Activated naive CD4-positive, alpha-beta T cell treated with anti-CD3 and anti-CD28 coated beads, Interleukin-2, amount 10 ng/mL, durations not matched to agents 7 days and 5 days (primary cell): ENCODE measurements at regions not wholly inside any gene's neighbourhood (a gene's known extent, or its start where the extent isn't known, plus 50 kb on each side); places are given as distances from the start of the nearest gene placed in this dataset.

ENCODE experiments used
- CTCF ChIA-PET: fragments of 350-600 bp; sonication (Branson Sonifier 250); formaldehyde crosslinking; loops from one replicate; lab custom pipeline; 2021; ENCODE audit warnings: antibody characterized with exemption; lab: Charles Lee
- DNase-seq: peaks from one replicate; pipeline ENCODE4 v3.0.0-alpha.2; 2020
- H3K27ac Mint-ChIP-seq: one replicate; pipeline ENCODE4 v1.8.0; 2021; ENCODE audit warnings: mild to moderate bottlenecking, moderate library complexity, mixed read lengths
- H3K27me3 Mint-ChIP-seq: one replicate; pipeline ENCODE4 v1.8.0; 2021; ENCODE audit warnings: mild to moderate bottlenecking, mixed read lengths
- H3K36me3 Mint-ChIP-seq: one replicate; pipeline ENCODE4 v1.8.0; 2021; ENCODE audit warnings: mixed read lengths
- H3K4me1 Mint-ChIP-seq: one replicate; pipeline ENCODE4 v1.8.0; 2021; ENCODE audit warnings: mixed read lengths
- H3K4me3 Mint-ChIP-seq: one replicate; pipeline ENCODE4 v1.8.0; 2021; ENCODE audit warnings: mild to moderate bottlenecking, moderate library complexity, mixed read lengths
- H3K9me3 Mint-ChIP-seq: one replicate; pipeline ENCODE4 v1.8.0; 2021; ENCODE audit warnings: mixed read lengths

DNA sequence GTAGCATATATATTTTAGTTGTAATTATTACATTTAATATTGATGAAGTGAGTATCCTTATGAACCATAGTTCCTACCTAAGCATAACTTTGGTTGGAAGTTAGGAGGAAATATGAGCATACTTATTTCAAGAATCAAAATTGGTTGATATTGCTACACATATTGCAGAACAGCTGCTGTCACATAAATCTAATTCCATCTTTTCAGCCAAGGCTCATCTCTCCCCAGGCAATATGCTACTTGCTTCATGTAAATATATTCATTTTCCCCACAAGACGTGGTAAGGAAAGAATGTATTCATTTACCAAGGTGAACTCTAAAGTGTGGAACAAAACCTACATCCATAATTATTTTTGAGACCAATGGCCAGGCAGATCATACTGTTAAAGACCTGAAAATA, 62.5 kb upstream of the HIF1A start:
- Mint-ChIP-seq H3K36me3 (no peaks in the 10 kb centered on the region), H3K27me3 (no peaks in the 10 kb centered on the region), H3K9me3 (peaks cover 4% of the 10 kb centered on the region), H3K4me3 (no peak overlapping the region), H3K27ac (no peak overlapping the region), H3K4me1 (peaks cover 9% of the 10 kb centered on the region)
- no peak for DNase-seq
- CTCF ChIA-PET, result no interaction called here

DNA sequence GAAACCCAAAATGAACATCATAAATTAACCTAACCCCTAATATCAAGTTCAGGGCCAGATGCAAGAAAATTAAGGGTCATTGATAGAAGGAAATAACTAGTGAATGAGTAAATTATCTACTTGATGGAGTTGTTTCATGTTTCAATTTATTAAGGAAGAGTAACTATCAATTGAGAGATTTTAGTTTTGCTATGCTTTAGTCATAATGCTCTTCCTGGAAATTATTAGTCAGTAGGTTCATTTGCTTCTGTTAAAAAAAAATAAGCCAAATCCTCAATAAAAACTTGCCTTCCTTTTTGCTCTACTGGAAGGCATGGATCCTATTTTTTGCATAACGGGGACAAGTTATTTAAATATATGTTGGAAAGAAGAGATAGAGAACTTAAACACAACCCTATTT, 59.0 kb upstream of the HIF1A start:
- Mint-ChIP-seq H3K9me3 (no peaks in the 10 kb centered on the region), H3K4me3 (no peak overlapping the region), H3K4me1 (peaks cover 9% of the 10 kb centered on the region), H3K36me3 (no peaks in the 10 kb centered on the region), H3K27me3 (no peaks in the 10 kb centered on the region), H3K27ac (no peak overlapping the region)
- CTCF ChIA-PET, result no interaction called here
- DNase-seq, result no peak

DNA sequence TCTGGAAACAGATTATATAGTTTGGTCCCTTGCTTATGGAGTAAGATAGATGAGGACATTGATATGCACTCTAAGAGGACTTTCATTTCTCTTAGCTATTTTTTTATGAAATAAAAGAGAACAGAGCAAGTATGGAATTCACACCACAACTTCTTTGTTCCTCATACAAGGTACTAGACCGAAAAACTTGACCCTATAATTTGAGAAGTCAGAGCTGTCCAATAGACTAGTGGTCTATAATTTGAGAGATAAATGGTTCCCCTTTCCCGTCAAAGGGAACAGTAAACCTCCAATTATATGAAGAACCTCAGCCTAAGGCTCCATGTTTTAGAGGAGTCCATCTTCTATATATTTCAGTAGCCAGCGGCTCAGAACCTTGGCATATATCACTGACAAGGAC, 58.5 kb upstream of the HIF1A start:
- Mint-ChIP-seq H3K36me3 (no peaks in the 10 kb centered on the region), H3K4me1 (peaks cover 9% of the 10 kb centered on the region), H3K9me3 (no peaks in the 10 kb centered on the region), H3K4me3 (no peak overlapping the region), H3K27ac (no peak overlapping the region), H3K27me3 (no peaks in the 10 kb centered on the region)
- CTCF ChIA-PET, result no interaction called here
- no peak for DNase-seq

DNA sequence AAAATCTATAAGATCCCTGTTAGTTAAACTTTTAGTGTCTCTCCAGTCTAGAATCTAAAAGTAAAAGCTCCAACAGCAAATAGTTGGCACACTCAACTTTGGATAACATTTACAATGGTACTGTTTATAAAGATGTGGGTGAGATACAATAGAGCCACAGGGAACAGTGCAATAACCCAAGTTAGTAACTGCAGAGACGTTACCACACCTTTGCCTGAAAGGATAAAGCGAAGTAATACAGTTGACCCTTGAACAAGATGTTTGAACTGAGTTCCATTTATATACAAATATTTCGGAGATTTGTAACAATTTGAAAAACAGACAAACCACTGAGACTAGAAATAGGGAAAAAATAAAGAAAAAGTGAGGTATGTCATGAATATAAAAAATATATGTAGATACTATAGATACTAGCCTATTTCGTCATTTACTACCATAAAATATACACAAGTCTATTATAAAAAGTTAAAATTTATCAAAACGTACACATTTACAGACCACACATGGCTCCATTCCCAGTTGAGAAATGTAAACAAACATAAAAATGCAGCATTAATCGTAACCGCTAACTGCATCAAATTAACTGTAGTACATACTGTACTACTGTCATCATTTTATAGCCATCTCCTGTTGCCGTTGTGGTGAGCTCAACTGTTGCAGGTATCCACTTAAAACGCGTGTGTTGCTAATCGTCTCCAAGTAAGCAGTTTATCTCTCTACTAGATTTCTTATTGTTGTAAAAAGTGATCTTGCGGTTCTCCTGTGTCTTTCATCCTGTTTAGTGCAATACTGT, 56.5 kb upstream of the HIF1A start:
- CTCF ChIA-PET, result interaction anchor here (1.6 kb wide), 1 partner anchor 10 kb away, joined by 3 read pairs; no protein-coding TSS in a partner anchor
- DNase-seq, result no peak
- H3K36me3 Mint-ChIP-seq, result no peaks in the 10 kb centered on the region
- H3K4me1 Mint-ChIP-seq, result peaks cover 9% of the 10 kb centered on the region
- no peak overlapping the region for H3K4me3 Mint-ChIP-seq
- H3K27ac Mint-ChIP-seq, result no peak overlapping the region
- H3K27me3 Mint-ChIP-seq, result no peaks in the 10 kb centered on the region
- H3K9me3 Mint-ChIP-seq, result no peaks in the 10 kb centered on the region

DNA sequence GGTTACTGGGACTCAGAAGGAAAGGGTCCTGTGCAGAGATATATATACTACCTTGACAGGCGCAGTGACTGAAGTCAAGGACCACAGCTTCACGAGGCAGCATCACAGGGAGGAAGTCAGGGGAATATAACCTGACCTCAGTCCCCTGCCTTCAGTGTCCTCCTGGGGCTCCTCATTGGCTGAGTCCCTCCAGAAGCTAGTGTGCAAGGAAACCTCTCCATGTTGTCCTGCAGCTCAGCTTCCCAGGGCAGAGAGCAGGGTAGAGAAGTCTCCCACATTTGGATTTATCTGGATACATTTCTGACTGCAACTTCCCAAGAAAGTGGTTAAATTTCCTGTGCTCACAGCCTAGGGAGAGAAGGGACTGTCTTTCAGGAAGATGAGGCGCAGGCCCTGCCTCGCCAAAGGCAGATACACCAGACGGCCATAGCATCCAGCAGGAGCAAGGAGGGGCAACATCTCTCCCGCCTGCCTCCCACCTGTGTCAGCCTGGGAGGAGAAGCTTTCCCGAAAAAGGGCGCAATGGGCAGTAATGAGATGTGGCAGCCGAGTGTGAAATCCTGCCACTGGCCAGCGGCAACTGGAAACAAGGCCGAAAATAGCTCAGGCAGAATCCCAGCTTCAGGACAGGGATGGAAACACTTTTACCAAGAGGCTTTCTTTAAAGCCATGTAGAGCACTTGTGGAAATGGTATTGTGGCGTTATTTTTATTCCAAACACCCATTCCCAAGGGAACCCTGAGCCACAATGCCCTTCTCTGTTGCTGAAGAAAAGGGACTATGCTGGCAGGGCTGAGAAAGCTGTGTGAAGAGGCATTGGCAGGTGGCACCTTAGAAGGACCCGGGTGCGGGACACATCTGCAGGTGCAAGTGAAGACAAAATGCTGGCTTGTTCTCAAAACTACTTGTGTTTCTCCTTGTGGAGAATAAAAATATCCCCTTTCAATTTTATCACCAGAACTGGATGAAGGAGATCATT, 54.9 kb upstream of the HIF1A start:
- CTCF ChIA-PET, result no interaction called here
- H3K27me3 Mint-ChIP-seq, result no peaks in the 10 kb centered on the region

DNA sequence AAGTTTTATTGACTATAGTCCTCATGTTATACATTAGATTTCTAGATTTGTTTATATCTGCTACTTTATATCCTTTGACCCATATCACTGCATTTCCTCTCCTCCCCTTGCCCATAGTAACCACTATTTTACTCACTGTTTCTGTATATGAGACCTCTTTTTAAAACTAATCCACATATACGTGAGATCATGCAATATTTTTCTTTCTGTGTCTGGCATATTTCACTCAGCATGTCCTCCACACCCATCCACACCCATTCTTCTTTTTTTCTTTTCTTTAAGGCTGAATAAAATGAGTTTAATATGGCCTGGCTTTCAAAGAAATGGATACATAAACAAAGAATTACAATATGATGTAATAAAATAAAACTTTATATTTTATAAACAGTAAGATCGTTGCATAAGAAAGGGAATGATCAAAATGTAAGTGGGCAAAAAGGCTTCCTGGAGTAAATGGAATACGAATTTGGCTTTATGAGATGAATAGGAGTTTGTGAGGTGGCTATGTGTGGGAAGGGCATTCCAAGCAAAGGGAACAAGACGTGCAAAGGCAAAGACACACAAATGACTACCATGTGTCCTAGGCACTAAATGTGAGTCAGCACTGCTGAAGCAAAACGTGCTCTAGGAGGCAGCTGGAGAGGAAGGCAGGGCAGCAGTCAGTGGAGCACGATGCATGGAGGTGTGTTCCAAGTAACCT, 53.2 kb upstream of the HIF1A start:
- CTCF ChIA-PET, result no interaction called here
- no peak overlapping the region for H3K27ac Mint-ChIP-seq
- DNase-seq, result no peak
- H3K4me3 Mint-ChIP-seq, result no peak overlapping the region
- H3K4me1 Mint-ChIP-seq, result peaks cover 7% of the 10 kb centered on the region
- no peaks in the 10 kb centered on the region for H3K36me3 Mint-ChIP-seq
- H3K9me3 Mint-ChIP-seq, result no peaks in the 10 kb centered on the region
- no peaks in the 10 kb centered on the region for H3K27me3 Mint-ChIP-seq

More for the DNA sequence above, 54.9 kb upstream of the HIF1A start:
- Mint-ChIP-seq H3K36me3 (no peaks in the 10 kb centered on the region), H3K4me3 (no peak overlapping the region), H3K4me1 (peaks cover 12% of the 10 kb centered on the region), H3K9me3 (no peaks in the 10 kb centered on the region), H3K27ac (no peak overlapping the region)
- DNase-seq, result no peak

DNA sequence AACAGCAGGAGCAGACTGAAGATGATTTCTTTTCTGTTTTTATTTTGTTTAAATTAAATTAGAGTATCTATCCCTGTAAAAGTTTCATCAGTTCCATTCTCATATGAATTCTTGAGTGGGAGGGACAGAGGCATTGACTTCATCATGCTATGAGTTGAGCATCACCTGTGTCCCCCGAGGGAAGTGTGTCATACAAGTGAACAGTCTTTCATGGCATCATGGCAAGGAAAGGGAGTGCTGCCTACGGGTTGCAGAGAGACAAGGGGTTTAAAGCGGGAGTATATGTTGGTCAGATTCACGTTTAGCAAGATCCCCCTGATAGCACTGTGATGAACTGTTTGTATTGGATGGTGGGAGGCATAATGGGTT, 52.7 kb upstream of the HIF1A start:
- CTCF ChIA-PET, result no interaction called here
- DNase-seq, result no peak
- Mint-ChIP-seq H3K27me3 (no peaks in the 10 kb centered on the region), H3K9me3 (no peaks in the 10 kb centered on the region), H3K4me3 (no peak overlapping the region), H3K27ac (no peak overlapping the region), H3K36me3 (no peaks in the 10 kb centered on the region), H3K4me1 (peaks cover 7% of the 10 kb centered on the region)

DNA sequence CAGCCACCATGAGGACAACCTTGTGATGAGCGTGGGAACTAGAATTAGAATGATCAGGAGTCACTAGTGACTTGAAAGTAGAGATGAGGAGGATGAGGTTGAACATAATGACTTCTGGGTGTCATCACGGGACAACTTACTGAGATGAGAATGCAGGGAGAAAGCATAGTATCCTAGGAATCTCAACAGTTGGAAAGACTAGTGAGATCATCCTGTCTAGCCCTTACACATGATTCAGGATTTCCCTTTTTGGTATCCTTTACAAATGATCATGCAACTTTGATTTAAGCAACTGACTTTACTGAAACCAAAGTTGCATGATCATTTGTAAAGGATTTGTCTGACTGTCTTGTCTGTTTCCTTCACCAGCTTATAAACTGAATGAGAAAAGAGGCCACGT, 51.8 kb upstream of the HIF1A start:
- DNase-seq, result no peak
- Mint-ChIP-seq H3K9me3 (no peaks in the 10 kb centered on the region), H3K36me3 (no peaks in the 10 kb centered on the region), H3K27me3 (no peaks in the 10 kb centered on the region), H3K4me1 (peaks cover 13% of the 10 kb centered on the region), H3K4me3 (no peak overlapping the region), H3K27ac (no peak overlapping the region)
- CTCF ChIA-PET, result no interaction called here

DNA sequence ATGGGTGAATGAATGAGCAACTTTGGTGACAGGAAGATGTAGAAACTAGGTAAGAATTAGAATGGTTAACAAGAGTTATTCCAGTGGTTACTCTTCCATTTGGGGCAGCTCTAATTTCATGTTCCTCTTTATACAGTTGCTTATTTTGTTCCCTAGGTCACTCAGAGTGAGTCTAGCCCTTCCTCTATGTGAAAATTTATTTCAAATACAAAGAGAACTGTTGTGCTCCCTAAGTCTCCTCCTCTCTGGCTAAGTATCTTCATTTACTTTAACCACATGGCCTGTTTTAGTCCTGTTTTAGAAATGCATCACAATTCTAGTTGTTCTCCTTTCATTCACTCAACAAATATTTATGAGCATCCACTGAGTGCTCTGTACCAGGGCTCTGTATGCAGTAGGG, 51.1 kb upstream of the HIF1A start:
- Mint-ChIP-seq H3K4me1 (peaks cover 19% of the 10 kb centered on the region), H3K36me3 (no peaks in the 10 kb centered on the region), H3K27ac (no peak overlapping the region), H3K9me3 (no peaks in the 10 kb centered on the region), H3K27me3 (no peaks in the 10 kb centered on the region), H3K4me3 (no peak overlapping the region)
- CTCF ChIA-PET, result no interaction called here
- no peak for DNase-seq

DNA sequence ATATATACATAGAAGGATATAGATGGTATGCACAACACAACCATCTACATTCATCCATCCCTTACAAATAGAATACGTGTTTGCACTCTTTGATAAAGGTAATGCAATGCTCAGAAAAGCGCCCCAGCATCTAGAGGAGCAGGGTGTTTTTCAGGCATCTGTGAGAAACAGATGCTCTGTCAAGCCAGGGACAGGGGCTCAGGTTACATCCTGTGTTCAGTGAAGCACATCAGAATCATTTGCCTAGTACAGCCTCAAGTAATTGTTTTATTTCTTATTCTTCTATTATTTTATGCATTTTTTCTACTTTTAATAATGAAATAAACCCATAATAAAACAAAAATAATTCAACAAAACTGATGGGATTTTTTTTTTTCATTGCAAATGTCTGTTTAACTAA, 50.5 kb upstream of the HIF1A start:
- no peaks in the 10 kb centered on the region for H3K36me3 Mint-ChIP-seq
- H3K27ac Mint-ChIP-seq, result no peak overlapping the region
- no peaks in the 10 kb centered on the region for H3K9me3 Mint-ChIP-seq

DNA sequence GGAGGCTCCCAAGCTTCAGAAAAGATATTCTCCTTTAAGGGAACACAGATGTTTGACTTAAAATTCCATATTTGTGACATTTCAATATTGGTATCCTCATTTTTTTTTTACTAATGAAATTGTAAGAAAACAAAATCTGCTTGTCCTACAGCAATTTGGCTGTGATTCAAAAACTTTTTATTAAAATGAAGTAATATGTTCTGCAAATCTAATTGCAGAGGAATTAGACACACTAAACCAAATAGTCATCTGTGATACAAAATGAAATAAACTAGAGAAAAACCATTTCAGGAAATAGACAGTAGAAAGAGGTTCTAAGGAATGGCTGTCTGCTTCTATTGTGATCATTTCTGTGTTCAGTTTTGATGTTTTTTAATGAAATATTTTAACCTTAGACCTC, 50.1 kb upstream of the HIF1A start:
- no peak overlapping the region for H3K4me3 Mint-ChIP-seq

More for the DNA sequence above, 50.5 kb upstream of the HIF1A start:
- Mint-ChIP-seq H3K27me3 (no peaks in the 10 kb centered on the region), H3K4me1 (peaks cover 26% of the 10 kb centered on the region), H3K4me3 (no peak overlapping the region)
- DNase-seq, result no peak
- CTCF ChIA-PET, result no interaction called here

More for the DNA sequence above, 50.1 kb upstream of the HIF1A start:
- Mint-ChIP-seq H3K4me1 (peaks cover 26% of the 10 kb centered on the region), H3K36me3 (no peaks in the 10 kb centered on the region), H3K27ac (no peak overlapping the region), H3K27me3 (no peaks in the 10 kb centered on the region), H3K9me3 (no peaks in the 10 kb centered on the region)
- CTCF ChIA-PET, result no interaction called here
- DNase-seq, result no peak
